Ovary (tissue), 3 donors: ENCODE measurements at regions not wholly inside any gene's neighbourhood (a gene's known extent, or its start where the extent isn't known, plus 50 kb on each side); places are given as distances from the start of the nearest gene placed in this dataset.

Source experiments
- POLR2A ChIP-seq: fragments of 450-650 bp; IDR thresholded peaks from one replicate; pipeline ENCODE4 v1.6.1; 2017; ENCODE audit warnings: antibody characterized with exemption, mild to moderate bottlenecking, moderate library complexity
- TF ChIP-seq, protein P1 (sequence below), 3 donors: fragments of 450-650 bp in 2 of 3; fragments of 200-600 bp in 1 of 3; IDR thresholded peaks; one replicate each; pipeline versions ENCODE4 v1.5.1 to v1.8.0; 2016 to 2022; ENCODE audit warnings: antibody characterized with exemption in 3 of 3, mild to moderate bottlenecking in 1 of 3
- donor health status: DM: no; HTN: no; CAD: no.

GRCh38 chr1:242788771-242789170, 264.3 kb upstream of the PLD5 start:
- TF ChIP-seq POLR2A, result no peak
- TF ChIP-seq, protein P1, sequence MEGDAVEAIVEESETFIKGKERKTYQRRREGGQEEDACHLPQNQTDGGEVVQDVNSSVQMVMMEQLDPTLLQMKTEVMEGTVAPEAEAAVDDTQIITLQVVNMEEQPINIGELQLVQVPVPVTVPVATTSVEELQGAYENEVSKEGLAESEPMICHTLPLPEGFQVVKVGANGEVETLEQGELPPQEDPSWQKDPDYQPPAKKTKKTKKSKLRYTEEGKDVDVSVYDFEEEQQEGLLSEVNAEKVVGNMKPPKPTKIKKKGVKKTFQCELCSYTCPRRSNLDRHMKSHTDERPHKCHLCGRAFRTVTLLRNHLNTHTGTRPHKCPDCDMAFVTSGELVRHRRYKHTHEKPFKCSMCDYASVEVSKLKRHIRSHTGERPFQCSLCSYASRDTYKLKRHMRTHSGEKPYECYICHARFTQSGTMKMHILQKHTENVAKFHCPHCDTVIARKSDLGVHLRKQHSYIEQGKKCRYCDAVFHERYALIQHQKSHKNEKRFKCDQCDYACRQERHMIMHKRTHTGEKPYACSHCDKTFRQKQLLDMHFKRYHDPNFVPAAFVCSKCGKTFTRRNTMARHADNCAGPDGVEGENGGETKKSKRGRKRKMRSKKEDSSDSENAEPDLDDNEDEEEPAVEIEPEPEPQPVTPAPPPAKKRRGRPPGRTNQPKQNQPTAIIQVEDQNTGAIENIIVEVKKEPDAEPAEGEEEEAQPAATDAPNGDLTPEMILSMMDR (IDR thresholded peaks at IDR 0.05), result no peak
